ENCODE measurements at regions not wholly inside any gene's neighbourhood (a gene's known extent, or its start where the extent isn't known, plus 50 kb on each side); places are given as distances from the start of the nearest gene placed in this dataset.

DNA sequence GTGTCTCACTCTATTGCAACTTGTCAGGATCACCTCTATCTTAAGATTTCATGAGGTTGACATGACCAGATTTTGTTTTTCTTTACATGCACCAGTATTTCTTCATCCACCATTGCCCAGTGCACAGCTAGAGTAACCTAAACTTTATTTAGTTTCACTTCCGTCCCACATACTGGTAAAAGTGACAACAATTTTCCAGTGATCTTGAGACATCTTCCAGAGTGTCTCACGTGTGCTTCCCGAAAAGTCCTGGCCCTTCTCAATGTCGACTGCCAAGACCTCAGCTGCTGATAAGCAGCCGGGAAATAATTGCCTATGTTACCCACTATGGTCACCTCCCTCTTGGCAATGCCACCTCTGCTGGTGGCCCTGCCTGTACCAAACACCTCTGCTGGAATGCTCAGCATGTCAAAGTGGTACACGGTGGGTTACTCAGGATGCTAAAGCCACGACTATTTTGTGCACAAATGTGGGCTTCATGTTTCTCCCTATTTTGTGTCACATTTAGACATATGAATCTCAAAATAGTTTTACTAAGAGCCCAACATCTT, 379.7 kb upstream of the TGFBR2 start:
- TF ChIP-seq, protein P1, sequence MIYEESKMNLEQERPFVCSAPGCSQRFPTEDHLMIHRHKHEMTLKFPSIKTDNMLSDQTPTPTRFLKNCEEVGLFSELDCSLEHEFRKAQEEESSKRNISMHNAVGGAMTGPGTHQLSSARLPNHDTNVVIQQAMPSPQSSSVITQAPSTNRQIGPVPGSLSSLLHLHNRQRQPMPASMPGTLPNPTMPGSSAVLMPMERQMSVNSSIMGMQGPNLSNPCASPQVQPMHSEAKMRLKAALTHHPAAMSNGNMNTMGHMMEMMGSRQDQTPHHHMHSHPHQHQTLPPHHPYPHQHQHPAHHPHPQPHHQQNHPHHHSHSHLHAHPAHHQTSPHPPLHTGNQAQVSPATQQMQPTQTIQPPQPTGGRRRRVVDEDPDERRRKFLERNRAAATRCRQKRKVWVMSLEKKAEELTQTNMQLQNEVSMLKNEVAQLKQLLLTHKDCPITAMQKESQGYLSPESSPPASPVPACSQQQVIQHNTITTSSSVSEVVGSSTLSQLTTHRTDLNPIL (CRISPR knock-in tag; IDR thresholded peaks at IDR 0.05; ENCODE audit: low read depth), result no peak
- TF ChIP-seq ISL1 (CRISPR knock-in tag; IDR thresholded peaks at IDR 0.05), result no peak
- TF ChIP-seq ZFP3 (CRISPR knock-in tag; IDR thresholded peaks at IDR 0.05), result no peak
- TF ChIP-seq ESRRG (CRISPR knock-in tag; IDR thresholded peaks at IDR 0.05), result no peak
- no peak for TF ChIP-seq TCF4 (CRISPR knock-in tag; IDR thresholded peaks at IDR 0.05; ENCODE audit: borderline replicate concordance)
- TF ChIP-seq PATZ1 (CRISPR knock-in tag; IDR thresholded peaks at IDR 0.05; ENCODE audit: borderline replicate concordance), result no peak
- TF ChIP-seq ZNF70 (CRISPR knock-in tag; IDR thresholded peaks at IDR 0.05), result no peak
- TF ChIP-seq ZC3H10 (CRISPR knock-in tag; IDR thresholded peaks at IDR 0.05), result no peak
- no peak for TF ChIP-seq ZNF8 (CRISPR knock-in tag; IDR thresholded peaks at IDR 0.05)
- TF ChIP-seq SNAI2 (CRISPR knock-in tag; IDR thresholded peaks at IDR 0.05), result no peak

Data from SK-N-SH treated with all-trans-retinoic acid at 6 μM for 48 hours (cell line).